ENCODE measurements at regions not wholly inside any gene's neighbourhood (a gene's known extent, or its start where the extent isn't known, plus 50 kb on each side); places are given as distances from the start of the nearest gene placed in this dataset.

GRCh38 chr10:123262456-123262855, 108.3 kb downstream of the BUB3 start:
- TF ChIP-seq USF2 (IDR thresholded peaks at IDR 0.05) (no peak), RCOR1 (IDR thresholded peaks at IDR 0.05; ENCODE audit: low read depth, low read length) (no peak), RAD21 (conservative IDR thresholded peaks at IDR 0.05 in 1 of 2, IDR thresholded peaks at IDR 0.05 in 1 of 2) (no peak), HMGXB4 (CRISPR knock-in tag; IDR thresholded peaks at IDR 0.05; ENCODE audit: borderline replicate concordance) (no peak), E2F6 (IDR thresholded peaks at IDR 0.05; ENCODE audit: borderline replicate concordance, low read depth) (no peak)
- CTCF ChIA-PET: interaction anchor here (0.8 kb wide), 2 partner anchors 9 to 217 kb away, joined by 3 to 4 read pairs; no protein-coding TSS in a partner anchor
- Histone ChIP-seq H3K27ac (no peak overlapping the region), H3K4me1 (no peaks in the 10 kb centered on the region), H3K9me3 (no peaks in the 10 kb centered on the region), H3K4me2 (no peak overlapping the region), H3K4me3 (no peak overlapping the region)
- 45% methylated on average over 9 of the region's 9 CpGs for WGBS (ENCODE audit: missing lambda C conversion rate)
- DNase-seq (ENCODE audit: low read depth in 1 of 2, low spot score in 1 of 2) (no peak), ATAC-seq (no peak), FAIRE-seq (no peak)
- POLR2A ChIA-PET: no interaction called here

- WGBS (ENCODE audit: missing lambda C conversion rate): 68% methylated on average over 1 of the region's 1 CpG
- DNase-seq (ENCODE audit: low read depth in 1 of 2, low spot score in 1 of 2): no peak
- Histone ChIP-seq H3K27ac (no peak overlapping the region), H3K4me1 (no peaks in the 10 kb centered on the region), H3K9me3 (no peaks in the 10 kb centered on the region), H3K4me2 (no peak overlapping the region), H3K4me3 (no peak overlapping the region)
- CTCF ChIA-PET: interaction anchor here (0.7 to 1.9 kb wide), 3 partner anchors 10 to 40 kb away, joined by 3 to 4 read pairs (median 3); no protein-coding TSS in a partner anchor
- no peak for TF ChIP-seq HEYL (CRISPR knock-in tag; IDR thresholded peaks at IDR 0.05)
- no peak for TF ChIP-seq EP300 (IDR thresholded peaks at IDR 0.05)
- no peak for TF ChIP-seq NR3C1 (IDR thresholded peaks at IDR 0.05)
- no peak for TF ChIP-seq JUN (IDR thresholded peaks at IDR 0.05)
- TF ChIP-seq ZC3H11A (IDR thresholded peaks at IDR 0.05): no peak
- no peak for TF ChIP-seq POLR2A (IDR thresholded peaks at IDR 0.05; ENCODE audit: low read length)
- TF ChIP-seq HDAC2 (IDR thresholded peaks at IDR 0.05): no peak
- no peak for TF ChIP-seq CEBPB (IDR thresholded peaks at IDR 0.05)
- no peak for TF ChIP-seq TFCP2L1 (CRISPR knock-in tag; IDR thresholded peaks at IDR 0.05)
- TF ChIP-seq MAZ (IDR thresholded peaks at IDR 0.05; ENCODE audit: borderline replicate concordance, low read depth, low read length): no peak
- TF ChIP-seq ZSCAN20 (CRISPR knock-in tag; IDR thresholded peaks at IDR 0.05): no peak
- TF ChIP-seq KDM5A (IDR thresholded peaks at IDR 0.05): no peak
- TF ChIP-seq CTCF (IDR thresholded peaks at IDR 0.05): no peak
- no peak for FAIRE-seq
- POLR2A ChIA-PET: no interaction called here
- no peak for ATAC-seq
These were observed 112.8 kb downstream of the BUB3 start for GRCh38 chr10:123266971-123267370.

- FAIRE-seq (no peak), ATAC-seq (no peak), DNase-seq (ENCODE audit: low read depth in 1 of 2, low spot score in 1 of 2) (no peak)
- WGBS (ENCODE audit: missing lambda C conversion rate): 56% methylated on average over 9 of the region's 9 CpGs
- H3K4me2 ChIP-seq: no peak overlapping the region
- CTCF ChIA-PET: interaction anchor here (1.3 to 1.9 kb wide), 2 partner anchors 12 to 16 kb away, joined by 4 read pairs; no protein-coding TSS in a partner anchor
- H3K4me3 ChIP-seq: no peak overlapping the region
- H3K4me1 ChIP-seq: no peaks in the 10 kb centered on the region
- POLR2A ChIA-PET: no interaction called here
- no peak for TF ChIP-seq MYC (IDR thresholded peaks at IDR 0.05; ENCODE audit: borderline replicate concordance, low read length)
- TF ChIP-seq ZFP36 (IDR thresholded peaks at IDR 0.05; ENCODE audit: borderline replicate concordance, partially characterized antibody): no peak
- TF ChIP-seq ELK1 (IDR thresholded peaks at IDR 0.05; ENCODE audit: low read depth, low read length): no peak
- TF ChIP-seq CEBPB (IDR thresholded peaks at IDR 0.05): no peak
- no peak for TF ChIP-seq REST (IDR thresholded peaks at IDR 0.05)
- no peak for TF ChIP-seq JUN (IDR thresholded peaks at IDR 0.05)
- TF ChIP-seq HES2 (IDR thresholded peaks at IDR 0.05): no peak
- TF ChIP-seq TFCP2L1 (CRISPR knock-in tag; IDR thresholded peaks at IDR 0.05): no peak
- no peak for TF ChIP-seq EHF (CRISPR knock-in tag; IDR thresholded peaks at IDR 0.05)
- TF ChIP-seq EP300 (IDR thresholded peaks at IDR 0.05): no peak
- no peak for TF ChIP-seq CBX8 (IDR thresholded peaks at IDR 0.05)
- H3K9me3 ChIP-seq: no peaks in the 10 kb centered on the region
- no peak overlapping the region for H3K27ac ChIP-seq
These were observed 114.9 kb downstream of the BUB3 start for GRCh38 chr10:123269017-123269552.
